Limb (tissue), 2 donors: ENCODE measurements at regions not wholly inside any gene's neighbourhood (a gene's known extent, or its start where the extent isn't known, plus 50 kb on each side); places are given as distances from the start of the nearest gene placed in this dataset.
"Not testable (repeated sequence)": the region's sequence is repeated elsewhere in the genome, so short reads cannot be mapped to it uniquely, and the experiment has no call there.

Experiments
- DNase-seq, 2 donors: peaks; one replicate each; pipeline ENCODE4 v3.0.0-alpha.2; 2016; ENCODE audit errors: extremely low spot score in 2 of 2

GRCh38 chr9:79409182-79409823 lies 162.5 kb upstream of the TLE4 start:
- no peak for DNase-seq

GRCh38 chr9:79425840-79426239 lies 145.9 kb upstream of the TLE4 start:
- no peak for DNase-seq

- no peak for DNase-seq
Observed at GRCh38 chr9:79428422-79428821, 143.3 kb upstream of the TLE4 start.

GRCh38 chr9:79430619-79431018 lies 141.1 kb upstream of the TLE4 start:
- DNase-seq, result no peak

- DNase-seq, result no peak
Observed at GRCh38 chr9:79431019-79431679, 140.6 kb upstream of the TLE4 start.

GRCh38 chr9:79432485-79432884 lies 139.3 kb upstream of the TLE4 start:
- no peak for DNase-seq

GRCh38 chr9:79433703-79434102 lies 138.1 kb upstream of the TLE4 start:
- DNase-seq, result peak in 1 of 2 donors; percentile 40

GRCh38 chr9:79439221-79439620 lies 132.5 kb upstream of the TLE4 start:
- DNase-seq, result not testable (repeated sequence)

GRCh38 chr9:79446523-79447307 lies 125.0 kb upstream of the TLE4 start:
- no peak for DNase-seq

GRCh38 chr9:79447308-79447605 lies 124.5 kb upstream of the TLE4 start:
- DNase-seq, result no peak

- DNase-seq, result peak in 1 of 2 donors; percentile 29
Observed at GRCh38 chr9:79447762-79448161, 124.0 kb upstream of the TLE4 start.

GRCh38 chr9:79452265-79452664 lies 119.5 kb upstream of the TLE4 start:
- DNase-seq, result no peak

- no peak for DNase-seq
Observed at GRCh38 chr9:79461712-79462111, 110.1 kb upstream of the TLE4 start.

GRCh38 chr9:79465156-79465555 lies 106.6 kb upstream of the TLE4 start:
- no peak for DNase-seq

GRCh38 chr9:79469164-79469563 lies 102.6 kb upstream of the TLE4 start:
- no peak for DNase-seq

- DNase-seq, result no peak
Observed at GRCh38 chr9:79470954-79471353, 100.8 kb upstream of the TLE4 start.

- peak in 1 of 2 donors; percentile 43 for DNase-seq
Observed at GRCh38 chr9:79471580-79472543, 99.9 kb upstream of the TLE4 start.

GRCh38 chr9:79473704-79474103 lies 98.1 kb upstream of the TLE4 start:
- no peak for DNase-seq

- DNase-seq, result no peak
Observed at GRCh38 chr9:79477241-79477840, 94.4 kb upstream of the TLE4 start.

- DNase-seq, result peak in 1 of 2 donors; percentile 39
Observed at GRCh38 chr9:79477955-79478771, 93.6 kb upstream of the TLE4 start.
